ENCODE measurements at regions not wholly inside any gene's neighbourhood (a gene's known extent, or its start where the extent isn't known, plus 50 kb on each side); places are given as distances from the start of the nearest gene placed in this dataset.

GRCh38 chr12:90390947-90391346 is 564.0 kb downstream of the CCER1 start:
- intact Hi-C loops (cut with DNase I) = no loop called here
- no peak for DNase-seq (ENCODE audit: missing footprints)
- no peak for ATAC-seq

- DNase-seq (ENCODE audit: missing footprints) = no peak
- ATAC-seq = no peak
- intact Hi-C loops (cut with DNase I) = no loop called here
Observed at GRCh38 chr12:90368081-90368480, 586.9 kb downstream of the CCER1 start.

DNA sequence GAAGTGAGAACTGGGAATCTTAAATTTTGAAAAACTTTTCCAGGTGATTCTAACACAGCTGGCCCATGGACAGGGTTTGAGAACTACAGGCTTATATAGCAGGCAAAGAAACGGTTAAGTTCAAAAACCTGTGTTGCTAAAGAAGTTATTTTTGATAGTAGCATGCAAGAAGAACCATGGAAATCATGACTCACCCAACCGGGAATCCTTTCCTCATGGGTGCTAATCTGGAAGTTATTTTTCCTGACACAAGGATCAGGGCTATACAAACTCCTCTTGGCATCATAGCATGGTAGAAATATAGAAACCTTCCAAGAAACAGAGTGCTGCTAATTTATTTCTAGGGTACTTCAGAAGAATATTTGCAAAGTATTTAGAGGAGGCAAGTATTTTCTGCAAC is 588.7 kb downstream of the CCER1 start:
- ATAC-seq = no peak
- intact Hi-C loops (cut with DNase I) = no loop called here
- DNase-seq (ENCODE audit: missing footprints) = no peak

DNA sequence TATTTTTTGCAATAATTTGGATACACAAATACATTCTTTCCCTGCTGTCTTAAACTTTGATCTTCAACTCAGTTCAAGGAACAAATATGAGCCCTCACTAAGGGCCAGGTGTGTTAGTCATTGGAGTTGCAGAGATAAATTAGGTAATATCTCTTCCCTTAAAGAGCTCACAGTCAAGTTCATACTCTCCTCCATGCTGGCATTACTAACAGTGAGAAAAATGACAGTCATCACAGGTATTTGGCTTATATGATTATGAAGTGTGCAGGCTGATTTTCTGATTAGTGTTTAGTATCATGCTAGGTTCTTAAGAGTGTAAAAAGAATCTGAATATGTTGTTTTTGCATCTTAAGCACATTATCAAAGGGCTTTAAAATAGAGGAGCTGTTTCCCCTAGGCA is 594.7 kb downstream of the CCER1 start:
- intact Hi-C loops (cut with DNase I) = no loop called here
- no peak for ATAC-seq

GRCh38 chr12:90355711-90356355 is 599.1 kb downstream of the CCER1 start:
- intact Hi-C loops (cut with DNase I) = no loop called here
- ATAC-seq = no peak
- no peak for DNase-seq (ENCODE audit: missing footprints)

More for the DNA sequence above, 594.7 kb downstream of the CCER1 start:
- no peak for DNase-seq (ENCODE audit: missing footprints)

DNA sequence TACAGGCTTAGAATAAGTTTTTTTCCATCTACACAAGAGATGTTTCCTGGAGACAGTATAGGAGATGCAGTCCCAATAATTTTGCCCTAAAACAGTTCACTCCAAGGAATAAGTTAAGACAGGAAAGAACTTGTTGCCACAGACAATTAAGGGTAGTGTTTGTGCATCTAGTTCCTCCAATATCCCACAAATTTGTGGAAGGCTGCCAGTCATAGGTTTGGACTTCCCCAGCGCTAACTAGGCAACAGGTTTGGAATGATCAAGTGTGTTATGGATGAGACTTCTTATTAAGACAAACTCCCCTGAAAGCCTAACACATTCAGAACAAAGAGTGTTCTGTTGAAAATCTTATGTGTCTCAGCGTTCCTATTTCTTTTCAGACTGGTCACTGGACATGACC is 611.0 kb downstream of the CCER1 start:
- no peak for DNase-seq (ENCODE audit: missing footprints)
- no peak for ATAC-seq
- intact Hi-C loops (cut with DNase I) = no loop called here

DNA sequence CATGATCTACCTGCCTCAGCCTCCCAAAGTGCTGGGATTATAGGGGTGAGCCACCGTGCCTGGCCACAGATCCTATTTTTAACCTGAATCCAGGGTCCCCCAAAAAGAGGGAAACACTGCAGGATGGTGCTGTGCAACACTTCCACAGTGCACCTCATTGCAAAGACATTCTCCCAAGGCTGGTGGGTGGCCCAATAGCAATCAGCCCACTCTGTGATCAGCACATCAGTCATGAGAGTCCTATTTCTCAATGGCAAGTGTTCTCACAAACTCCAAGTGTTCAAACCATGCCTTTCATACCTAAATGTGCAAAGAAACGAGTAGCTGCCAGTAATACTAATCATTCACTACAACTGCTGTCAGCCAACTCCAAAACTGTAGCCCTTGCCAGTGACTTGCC is 612.9 kb downstream of the CCER1 start:
- ATAC-seq (no peak), DNase-seq (ENCODE audit: missing footprints) (no peak)
- intact Hi-C loops (cut with DNase I) = no loop called here

- ATAC-seq = no peak
- intact Hi-C loops (cut with DNase I) = no loop called here
Observed at GRCh38 chr12:90339837-90340236, 615.1 kb downstream of the CCER1 start.

GRCh38 chr12:90338365-90338764 is 616.6 kb downstream of the CCER1 start:
- ATAC-seq = no peak
- intact Hi-C loops (cut with DNase I) = no loop called here
- no peak for DNase-seq (ENCODE audit: missing footprints)

More at GRCh38 chr12:90339837-90340236, 615.1 kb downstream of the CCER1 start:
- no peak for DNase-seq (ENCODE audit: missing footprints)

GRCh38 chr12:90337018-90337417 is 618.0 kb downstream of the CCER1 start:
- no peak for ATAC-seq
- intact Hi-C loops (cut with DNase I) = no loop called here
- no peak for DNase-seq (ENCODE audit: missing footprints)

DNA sequence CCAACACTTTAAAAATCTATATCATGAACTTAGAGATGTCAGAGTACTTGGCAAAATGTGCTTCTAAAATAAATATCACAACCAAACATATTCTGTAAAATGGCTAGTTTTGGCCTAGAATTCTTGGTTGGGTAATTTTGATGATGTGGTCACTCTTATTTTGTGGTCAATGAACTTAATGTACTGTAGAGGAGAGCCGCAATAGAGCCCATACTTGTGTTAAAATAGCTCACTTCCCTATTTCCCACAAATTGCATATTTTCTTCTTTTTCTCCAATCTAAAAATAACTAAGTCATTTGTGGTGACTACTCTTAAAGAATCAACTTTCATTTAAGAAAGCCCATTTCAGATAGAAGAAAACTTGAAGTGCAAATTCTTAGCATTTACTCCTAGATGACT is 619.4 kb downstream of the CCER1 start:
- no peak for DNase-seq (ENCODE audit: missing footprints)
- ATAC-seq = no peak
- intact Hi-C loops (cut with DNase I) = no loop called here

- intact Hi-C loops (cut with DNase I) = no loop called here
- ATAC-seq (no peak), DNase-seq (ENCODE audit: missing footprints) (no peak)
Observed at GRCh38 chr12:90333939-90334338, 621.0 kb downstream of the CCER1 start.

DNA sequence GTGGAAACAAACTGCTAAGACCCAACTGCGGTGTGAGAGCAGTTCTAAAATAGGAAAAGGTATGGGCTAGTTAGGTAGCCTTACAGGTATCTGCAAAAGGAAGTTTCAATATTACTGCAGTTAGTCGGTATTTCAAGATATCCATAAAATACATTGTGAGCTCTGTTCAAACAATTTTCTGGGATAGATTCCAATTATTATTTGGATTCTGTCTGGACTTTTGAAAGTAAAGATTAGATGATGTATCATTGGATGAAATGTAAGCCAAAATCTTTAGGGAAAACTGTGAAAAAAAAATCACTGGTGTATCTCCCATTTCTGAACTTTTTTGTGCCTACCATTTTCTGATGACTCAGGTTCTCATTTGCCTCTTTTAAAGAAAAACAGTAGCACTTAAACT is 621.6 kb downstream of the CCER1 start:
- DNase-seq (ENCODE audit: missing footprints) (no peak), ATAC-seq (no peak)
- intact Hi-C loops (cut with DNase I) = no loop called here

DNA sequence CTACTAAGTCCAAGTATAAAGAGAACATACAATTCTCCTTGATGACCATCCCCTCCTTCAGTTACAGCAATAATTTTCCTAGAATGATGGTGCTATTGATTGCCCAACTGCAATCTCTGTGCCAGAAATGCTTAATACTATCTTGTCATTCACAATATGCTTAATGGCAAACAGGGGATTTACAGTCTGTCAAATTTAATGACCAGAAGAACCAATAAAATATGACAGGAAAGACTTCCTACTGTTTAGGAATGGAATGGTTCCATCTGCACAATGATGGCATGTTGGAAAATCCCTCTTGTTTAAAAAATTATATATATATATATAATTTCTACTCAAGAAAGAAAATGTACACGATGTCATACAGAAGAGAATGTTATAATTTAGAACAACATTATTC is 623.2 kb downstream of the CCER1 start:
- ATAC-seq (no peak), DNase-seq (ENCODE audit: missing footprints) (no peak)

DNA sequence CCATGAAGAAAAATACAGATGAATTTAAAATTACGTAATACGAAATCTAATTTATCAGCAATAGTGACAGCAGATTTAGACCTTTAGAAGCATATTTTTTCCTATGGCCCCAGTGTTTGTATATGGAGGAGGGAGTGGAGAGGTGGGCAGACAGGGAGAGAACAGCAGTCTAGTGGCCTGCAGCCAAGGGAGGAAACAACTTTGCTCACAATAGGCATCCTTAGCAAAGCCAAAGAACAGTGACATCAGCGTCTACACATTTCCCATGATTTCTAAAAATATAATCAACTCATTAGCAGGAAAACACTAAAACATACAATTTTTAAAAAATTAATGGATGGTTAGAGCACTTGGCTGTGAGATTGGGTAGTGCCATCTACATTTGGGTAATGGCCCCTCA is 622.6 kb upstream of the ATP2B1 start:
- DNase-seq (ENCODE audit: missing footprints) = no peak
- intact Hi-C loops (cut with DNase I) = no loop called here

More for the DNA sequence above, 623.2 kb downstream of the CCER1 start:
- intact Hi-C loops (cut with DNase I) = no loop called here

DNA sequence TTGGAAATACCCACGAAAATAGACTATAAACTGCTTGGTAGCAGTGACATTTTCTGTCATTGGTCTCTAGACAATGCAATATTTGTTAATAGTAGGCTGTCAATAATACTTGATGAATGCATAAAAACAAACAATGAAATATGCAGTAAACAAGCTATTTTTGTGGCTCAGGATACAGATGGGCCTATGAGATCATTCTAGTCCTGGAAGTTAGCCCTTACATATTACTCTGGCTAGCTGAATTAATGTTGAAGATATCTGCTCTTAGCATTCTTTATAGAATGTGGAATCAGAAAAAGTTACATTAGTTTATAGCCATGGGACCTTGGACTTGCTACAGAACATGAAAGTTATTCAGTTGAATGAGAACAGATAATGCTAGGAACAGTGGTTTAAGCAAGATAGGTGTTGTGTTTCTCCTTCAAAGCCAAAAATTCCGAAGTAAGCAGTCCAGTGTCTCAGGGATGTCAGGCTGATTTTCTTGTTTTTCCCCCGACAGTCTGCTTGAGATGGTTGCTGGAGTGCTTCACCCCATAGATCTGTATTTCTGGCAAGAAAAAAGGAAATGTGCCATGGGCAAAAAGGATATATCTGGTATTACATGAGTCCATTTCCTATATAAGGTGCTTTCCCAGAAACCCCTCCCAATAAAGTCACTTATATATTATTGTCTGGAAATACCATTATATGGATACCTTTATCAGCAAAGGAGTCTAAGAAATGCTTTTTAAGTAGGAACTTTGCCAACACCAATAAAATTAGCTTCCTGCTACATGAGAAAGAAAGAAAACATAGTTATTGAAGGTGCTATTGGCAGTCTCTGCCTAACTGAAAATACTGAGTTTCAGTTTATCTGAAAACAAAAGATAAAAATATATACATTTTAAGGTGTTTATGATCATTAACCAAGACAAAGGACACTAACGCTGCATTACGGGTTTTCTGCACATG is 619.4 kb upstream of the ATP2B1 start:
- intact Hi-C loops (cut with DNase I) = no loop called here
- DNase-seq (ENCODE audit: missing footprints) (no peak), ATAC-seq (no peak)

More for the DNA sequence above, 622.6 kb upstream of the ATP2B1 start:
- ATAC-seq = no peak

DNA sequence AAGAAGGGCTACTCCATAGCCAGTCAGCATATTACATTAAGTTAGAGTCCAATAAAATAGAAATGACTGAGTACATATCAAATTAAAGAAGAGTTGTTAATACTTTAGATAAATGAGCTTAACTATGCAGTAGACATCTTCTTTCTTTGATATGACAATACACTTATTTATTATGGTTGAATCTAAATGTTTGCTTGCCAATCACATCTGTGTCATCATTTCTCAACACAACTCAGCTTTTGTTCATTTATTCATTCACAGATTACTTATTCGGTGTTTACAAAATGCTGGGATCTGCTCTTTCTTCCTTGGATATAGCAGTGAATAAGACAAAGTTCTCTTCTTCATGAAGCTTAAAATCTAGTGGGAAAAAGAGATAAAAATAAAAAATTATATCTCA is 614.6 kb upstream of the ATP2B1 start:
- no peak for ATAC-seq
- intact Hi-C loops (cut with DNase I) = no loop called here
- no peak for DNase-seq (ENCODE audit: missing footprints)

DNA sequence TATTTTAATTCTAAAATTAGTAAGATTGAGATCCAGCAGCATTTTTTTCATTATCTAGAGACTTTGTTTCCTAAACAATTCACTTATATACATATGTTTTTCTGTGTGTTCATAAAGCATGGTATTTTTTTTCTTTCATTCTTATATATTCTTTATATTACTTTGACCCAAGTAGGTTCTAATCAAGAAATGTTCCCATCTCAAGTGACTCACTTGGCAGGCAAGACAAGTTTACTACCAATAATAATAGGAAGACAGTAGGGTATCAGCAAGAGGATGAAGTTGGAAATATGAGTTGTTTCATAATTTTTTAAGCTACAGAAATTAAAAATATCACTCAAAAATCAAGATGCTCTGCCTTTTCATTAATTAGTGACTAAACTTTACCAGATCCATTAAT is 613.4 kb upstream of the ATP2B1 start:
- DNase-seq (ENCODE audit: missing footprints) = no peak
- ATAC-seq = no peak
- intact Hi-C loops (cut with DNase I) = no loop called here

DNA sequence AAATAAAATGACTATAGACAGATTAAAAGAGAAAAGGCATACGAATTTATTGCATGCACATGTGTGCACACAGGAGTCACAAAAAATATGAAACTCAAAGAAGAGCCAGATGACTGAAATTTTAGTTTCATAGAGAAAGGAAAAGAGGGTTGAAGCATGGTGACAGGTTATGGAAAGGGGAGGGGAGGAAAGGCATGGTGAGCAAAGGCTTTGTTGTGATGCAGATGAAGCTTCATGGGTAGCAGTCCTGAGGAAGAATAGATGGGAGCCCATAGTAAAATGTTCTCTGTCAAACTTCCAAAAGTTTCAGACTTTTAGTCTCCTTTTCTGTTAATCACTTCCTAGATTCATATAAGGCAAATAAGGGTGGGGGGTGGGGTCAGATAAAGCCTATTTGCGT is 612.7 kb upstream of the ATP2B1 start:
- intact Hi-C loops (cut with DNase I) = no loop called here
- DNase-seq (ENCODE audit: missing footprints) (no peak), ATAC-seq (no peak)

- intact Hi-C loops (cut with DNase I) = no loop called here
- ATAC-seq = no peak
Observed at GRCh38 chr12:90311561-90311960, 602.9 kb upstream of the ATP2B1 start.

More at GRCh38 chr12:90311561-90311960, 602.9 kb upstream of the ATP2B1 start:
- DNase-seq (ENCODE audit: missing footprints) = no peak
